Stimulated activated CD4-positive, alpha-beta T cell treated with anti-CD3 and anti-CD28 coated beads, Interleukin-1b, Interleukin-23, amount 100 ng/mL, for 1 hour (primary cell): ENCODE measurements at regions not wholly inside any gene's neighbourhood (a gene's known extent, or its start where the extent isn't known, plus 50 kb on each side); places are given as distances from the start of the nearest gene placed in this dataset.

ENCODE experiments used
- DNase-seq, 2 donors: peaks; one replicate each; pipeline ENCODE4 v3.0.0-alpha.2; 2020; ENCODE audit warnings: low read depth in 2 of 2

DNA sequence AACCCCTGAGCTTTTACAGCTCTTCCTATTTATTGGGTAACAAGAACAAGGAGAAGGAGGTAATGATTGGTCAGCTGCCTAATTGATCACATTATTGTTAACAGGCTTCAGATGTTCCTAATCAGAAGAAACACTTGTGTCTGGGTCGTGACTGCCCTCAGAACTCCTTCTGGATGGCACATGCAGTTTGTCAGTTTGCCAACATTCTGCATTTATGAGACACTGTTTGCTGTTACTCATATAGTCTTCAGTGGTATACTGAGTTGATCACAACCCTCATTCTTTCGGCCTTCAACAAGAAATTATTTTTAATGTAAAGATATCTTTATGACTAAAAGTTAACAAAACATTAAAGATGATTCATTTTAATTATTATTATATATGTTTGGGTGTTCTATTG is 95.7 kb upstream of the DOCK10 start:
- no peak for DNase-seq

DNA sequence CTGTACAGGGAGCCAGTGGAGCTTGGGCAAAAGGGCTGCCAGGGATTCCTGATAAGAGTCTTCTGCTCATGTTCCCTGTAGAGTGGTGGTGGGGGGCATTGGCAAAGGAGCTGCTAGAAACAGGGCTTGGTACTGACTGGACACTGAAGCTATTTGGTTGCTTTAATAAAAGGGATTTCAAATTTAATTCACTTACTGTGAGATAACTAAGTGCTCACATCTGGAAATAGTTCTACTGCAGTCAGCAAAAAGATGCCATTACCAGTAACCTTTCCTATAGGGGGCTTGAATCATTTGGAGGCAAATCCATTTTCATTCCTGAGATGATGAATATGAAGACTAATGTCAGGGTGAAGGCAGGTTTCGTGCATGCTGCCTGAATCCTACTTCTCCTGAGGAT is 94.3 kb upstream of the DOCK10 start:
- DNase-seq = no peak

DNA sequence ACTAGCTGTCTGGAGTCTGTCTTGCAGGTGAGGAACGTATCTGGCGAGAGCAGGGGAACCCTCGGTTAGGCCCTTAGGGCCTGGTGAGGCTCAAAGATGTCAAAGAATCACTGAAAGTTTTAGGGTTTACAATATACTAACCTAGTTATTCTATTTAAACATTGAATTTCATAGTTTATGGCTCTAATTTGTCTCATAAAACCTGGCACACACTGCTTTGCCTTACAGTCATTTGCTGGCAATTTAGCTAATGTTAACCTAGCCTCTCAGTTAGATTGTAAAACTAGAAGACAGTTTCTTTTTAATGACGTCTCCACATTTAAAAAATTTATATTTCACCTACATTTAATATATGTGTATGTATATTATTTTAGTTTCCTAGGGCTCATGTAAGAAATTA is 89.6 kb upstream of the DOCK10 start:
- DNase-seq = no peak

DNA sequence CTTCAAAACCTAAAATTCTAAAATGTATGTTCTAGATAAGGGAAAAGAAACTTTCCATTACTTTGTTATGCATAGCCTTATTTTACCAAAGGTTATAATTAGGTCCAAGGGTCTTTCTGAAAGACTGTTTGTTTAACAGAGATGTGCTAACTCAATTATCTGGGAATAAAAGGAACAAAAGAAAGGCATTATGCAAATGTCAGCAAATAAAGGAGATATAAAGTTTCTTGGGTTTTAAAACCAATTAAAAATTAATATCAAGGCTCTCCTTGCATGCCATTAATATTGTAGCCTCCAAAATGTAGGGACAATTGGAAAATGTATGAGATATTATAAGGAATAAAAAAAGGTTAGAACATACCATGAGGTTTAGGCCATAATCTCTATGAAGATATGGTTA is 87.8 kb upstream of the DOCK10 start:
- DNase-seq = no peak

DNA sequence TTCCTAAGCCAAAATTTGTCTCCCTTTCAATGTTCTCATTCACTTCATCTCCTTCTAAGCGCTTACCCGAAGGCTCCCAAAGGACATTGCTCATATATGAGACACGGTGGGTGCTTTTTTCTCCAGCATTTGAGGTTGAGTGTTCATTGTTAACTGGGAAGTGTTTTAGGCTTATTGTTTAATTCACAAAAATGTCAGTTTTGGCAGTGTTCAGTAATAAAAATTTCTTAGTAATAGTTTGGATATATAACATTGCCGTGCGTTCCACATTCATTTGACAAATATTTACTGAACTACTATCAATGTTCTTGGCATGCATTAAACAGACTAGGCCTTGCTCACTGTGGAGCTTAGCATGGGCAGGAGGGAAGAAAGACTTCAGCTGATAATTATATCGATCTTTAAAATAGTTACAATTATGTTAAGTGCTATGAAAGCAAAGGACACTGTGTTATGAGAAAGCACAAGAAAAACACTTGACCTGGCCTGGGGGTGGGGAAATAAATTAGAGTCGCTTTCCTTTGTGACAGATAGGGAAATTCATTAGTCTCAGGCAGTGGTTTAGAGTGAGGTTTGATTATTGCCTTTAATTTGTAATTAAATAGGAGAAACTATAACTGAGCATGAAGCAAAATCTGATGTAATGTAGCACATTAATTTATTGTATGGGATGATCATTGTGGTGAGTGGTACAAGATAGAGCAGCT is 82.2 kb upstream of the DOCK10 start:
- DNase-seq = no peak

DNA sequence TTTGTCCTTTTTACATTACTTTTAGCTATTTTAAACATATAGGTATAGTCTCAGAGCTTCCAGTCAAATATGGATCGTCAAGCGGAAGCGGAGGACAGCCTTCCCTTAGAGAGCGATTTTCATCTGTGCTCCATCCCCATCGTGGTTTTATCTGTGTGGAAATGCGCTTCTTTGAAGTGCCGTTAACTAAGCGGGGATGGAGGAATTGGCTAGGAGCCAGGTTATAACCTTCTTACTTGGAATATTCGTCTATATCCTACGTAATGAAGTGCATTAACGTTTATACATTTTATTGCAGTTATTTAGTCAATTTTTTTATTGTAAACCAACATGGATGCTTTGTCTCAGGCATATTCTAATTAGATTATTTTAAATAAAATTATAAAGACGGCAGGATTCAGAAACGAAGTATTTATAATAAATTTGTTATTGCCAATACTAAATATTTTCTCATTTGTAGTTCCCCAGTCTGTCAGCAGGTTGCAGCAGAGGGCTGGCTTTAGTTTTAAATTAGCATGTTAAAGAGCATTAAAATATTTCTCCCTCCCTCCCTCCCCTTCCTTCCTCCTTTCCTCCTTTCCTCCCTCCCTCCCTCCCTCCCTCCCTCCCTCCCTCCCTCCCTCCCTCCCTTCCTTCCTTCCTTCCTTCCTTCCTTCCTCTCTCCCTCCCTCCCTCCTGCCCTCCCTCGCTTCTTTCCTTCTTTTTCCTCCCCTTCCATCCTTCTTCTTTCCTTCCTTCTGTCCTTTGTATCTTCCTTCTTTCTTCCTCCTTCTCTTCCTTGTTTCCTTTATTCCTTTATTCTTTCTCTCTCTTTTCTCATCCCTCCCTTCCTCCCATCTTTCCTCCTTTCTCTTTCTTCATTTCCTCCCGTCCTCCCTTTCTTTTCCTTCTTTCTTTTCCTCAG is 80.6 kb upstream of the DOCK10 start:
- DNase-seq = peak in 1 of 2 donors; percentile 24

DNA sequence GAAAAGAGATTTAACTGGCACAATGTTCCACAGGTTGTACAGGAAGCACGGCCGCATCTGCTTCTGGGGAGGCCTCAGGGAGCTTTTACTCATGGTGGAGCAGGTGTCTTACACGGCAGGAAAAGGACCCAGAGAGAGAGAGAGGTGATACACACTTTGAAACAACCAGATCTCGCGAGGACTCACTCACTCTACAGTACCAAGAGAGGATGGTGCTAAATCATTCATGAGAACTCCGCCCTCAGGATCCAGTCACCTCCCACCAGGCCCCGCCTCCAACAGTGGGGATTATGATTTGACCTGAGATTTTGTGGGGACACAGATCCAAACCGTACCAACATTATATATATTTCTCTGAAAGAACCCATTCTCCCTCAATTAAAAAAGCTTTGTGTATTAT is 79.7 kb upstream of the DOCK10 start:
- no peak for DNase-seq

DNA sequence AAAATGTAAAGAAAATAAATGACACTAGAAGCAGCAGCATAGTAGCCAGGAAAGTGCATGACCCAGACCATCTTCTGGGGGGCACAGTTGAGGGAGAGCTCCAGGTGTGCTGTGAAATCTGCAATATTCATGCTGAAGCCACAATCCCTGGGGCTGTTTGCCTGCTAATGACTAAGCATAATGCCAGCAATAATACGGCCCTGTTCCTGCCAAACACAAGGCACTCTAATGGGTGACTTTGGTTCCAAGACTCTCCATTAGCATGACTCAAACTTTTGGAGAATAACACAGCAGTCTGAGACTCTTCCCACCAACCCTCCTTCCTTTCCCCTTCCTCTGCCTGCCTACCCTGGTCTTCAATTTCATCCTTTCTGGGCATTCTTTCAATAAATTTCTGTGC is 77.9 kb upstream of the DOCK10 start:
- no peak for DNase-seq

DNA sequence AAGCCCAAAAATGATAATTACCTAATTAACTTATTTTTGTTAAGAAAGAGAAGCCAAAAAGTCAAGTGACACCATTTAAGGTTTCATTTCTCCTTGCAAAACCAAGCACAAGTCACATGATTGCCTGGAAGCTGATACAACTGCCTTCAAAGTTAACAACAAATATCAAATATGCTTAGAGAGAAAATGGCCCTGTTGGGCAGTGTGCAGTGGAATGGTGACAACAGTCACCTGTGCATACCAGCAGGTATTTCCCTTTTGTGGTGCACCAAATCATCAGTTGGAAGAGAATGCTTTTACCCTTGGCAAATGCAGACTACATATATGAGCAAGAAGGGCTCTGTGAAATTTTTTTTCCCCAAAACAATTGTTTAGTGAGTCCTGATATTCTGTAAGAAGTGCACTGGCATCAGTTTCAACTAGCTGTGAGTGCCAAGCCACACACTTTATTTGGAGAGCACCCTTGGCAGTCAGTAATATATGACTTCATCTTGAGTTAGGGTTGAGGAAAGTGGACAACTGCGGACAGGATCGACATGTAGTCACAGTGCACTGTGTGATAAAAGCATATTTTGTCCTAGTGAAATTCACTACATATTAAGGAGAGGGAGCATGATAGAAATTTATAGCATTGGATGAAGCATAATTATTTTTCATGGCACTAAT is 74.9 kb upstream of the DOCK10 start:
- DNase-seq = no peak

DNA sequence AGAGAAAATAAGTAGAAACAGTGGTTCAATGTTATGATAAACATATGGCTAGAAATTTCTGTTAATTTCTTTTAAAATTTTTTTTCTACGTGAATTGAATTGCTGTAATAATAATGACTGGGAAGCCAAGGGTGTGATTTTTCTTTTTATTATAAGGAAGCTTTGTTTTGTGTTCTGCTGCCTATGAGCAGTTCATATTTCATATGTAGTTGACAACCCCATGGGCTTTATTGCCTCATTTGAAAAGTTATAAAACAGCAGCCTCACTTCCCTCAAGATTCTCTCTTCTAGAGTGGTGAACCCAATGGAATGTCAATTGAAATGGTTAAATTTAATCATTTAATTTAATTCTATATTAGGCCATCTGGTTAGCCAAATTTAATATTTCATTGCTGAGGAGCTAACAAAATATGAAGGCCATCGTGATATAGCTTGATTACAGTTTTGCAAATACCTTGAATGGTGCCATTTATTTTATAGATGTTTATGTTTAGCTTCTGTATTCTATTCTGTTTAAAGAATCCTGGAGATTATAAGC is 72.6 kb upstream of the DOCK10 start:
- no peak for DNase-seq

DNA sequence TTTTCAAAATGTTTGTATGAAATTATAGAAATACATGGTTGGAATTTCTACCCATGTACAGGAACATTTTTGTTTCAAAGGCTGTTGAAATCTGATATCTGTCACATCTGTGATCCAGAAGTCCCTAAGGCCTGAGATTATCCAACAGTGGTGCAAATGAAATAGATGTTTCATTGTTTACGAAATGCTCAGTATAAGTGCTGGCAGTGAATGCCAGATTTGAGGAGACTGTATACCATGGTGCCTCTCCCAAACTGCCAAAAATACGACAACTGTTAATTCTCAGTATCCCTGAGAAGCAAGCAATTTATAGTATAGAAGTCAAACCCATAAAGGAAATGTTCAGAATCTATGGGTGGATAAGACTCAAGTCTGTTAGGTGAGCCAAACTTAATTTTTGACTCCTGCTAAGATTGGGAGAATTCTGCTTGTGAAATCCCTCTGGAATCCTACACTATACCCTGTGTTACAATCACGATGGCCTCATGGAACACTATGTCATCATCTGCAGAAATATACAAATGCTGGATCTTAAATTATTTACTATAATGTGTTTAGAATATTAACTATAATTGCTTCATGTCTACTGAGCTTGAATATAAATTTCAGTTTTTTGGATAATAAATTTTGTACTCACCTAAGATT is 71.2 kb upstream of the DOCK10 start:
- no peak for DNase-seq

DNA sequence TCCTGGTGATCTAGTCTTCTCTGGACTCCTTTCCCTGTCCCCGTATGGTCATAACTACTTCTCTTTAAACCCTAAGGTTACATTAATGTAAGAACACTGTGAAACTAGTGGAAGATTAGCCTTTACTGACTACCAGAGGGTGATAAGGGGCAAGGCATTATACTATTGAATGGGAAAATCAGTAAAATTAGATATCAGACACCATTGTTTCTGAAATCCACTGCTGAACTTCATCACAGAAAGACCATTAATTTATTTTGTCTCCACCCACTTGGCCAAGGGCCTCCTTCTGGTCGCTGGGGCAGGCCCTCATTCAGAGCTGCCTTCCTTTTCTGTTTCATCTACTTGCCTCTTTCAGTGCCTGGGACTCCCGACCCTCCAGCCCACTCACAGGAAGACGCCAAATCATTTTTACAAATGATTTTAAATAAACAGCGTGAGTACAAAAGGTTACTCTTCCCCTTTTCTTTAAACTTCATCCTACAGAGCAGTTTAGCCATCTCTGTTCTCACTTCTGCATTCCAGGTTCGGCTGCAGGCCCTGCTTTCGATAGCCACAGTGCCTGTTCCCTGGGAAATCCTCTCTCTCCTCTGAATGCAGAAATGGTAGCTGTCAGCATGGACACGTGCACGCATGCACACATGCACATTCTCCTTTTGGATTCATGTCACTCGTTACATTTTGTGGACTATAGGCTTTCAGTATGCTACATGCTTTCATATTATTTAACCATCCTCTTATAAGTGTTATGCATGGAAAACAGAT is 70.3 kb upstream of the DOCK10 start:
- no peak for DNase-seq

DNA sequence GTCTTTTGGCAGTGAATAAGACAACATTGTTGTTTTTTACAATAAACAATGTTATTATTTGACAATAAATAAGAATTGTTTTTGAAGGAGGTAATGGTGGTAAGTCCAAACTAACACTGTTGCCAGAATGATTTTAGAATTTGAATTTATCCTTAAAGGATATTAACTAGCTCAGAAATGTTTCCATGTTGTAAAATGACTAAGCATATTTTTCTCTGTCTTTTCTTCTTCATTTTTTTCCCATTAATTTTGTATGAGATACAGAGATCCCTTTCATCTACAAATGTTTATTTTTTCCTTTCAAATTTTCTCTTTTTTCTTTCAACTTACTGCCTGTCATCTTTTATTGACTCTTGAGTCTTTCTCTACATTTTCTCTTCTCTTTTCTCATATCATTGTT is 66.5 kb upstream of the DOCK10 start:
- DNase-seq = no peak

DNA sequence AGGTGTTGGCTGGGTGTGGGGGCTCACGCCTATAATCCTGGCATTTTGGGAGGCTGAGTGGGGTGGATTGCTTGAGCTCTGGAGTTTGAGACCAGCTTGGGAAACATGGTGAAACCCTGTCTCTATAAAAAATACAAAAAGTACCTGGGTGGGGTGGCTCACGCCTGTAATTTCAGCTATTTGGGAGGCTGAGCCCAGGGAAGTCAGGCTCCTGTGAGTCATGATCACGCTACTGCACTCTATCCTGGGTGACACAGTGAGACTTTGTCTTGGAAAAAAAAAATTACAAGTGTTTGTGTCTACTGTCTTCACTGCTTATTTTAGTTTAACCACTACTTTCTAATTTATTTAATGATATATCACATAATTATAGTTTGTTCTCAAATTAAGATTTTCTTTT is 62.7 kb upstream of the DOCK10 start:
- DNase-seq = no peak

DNA sequence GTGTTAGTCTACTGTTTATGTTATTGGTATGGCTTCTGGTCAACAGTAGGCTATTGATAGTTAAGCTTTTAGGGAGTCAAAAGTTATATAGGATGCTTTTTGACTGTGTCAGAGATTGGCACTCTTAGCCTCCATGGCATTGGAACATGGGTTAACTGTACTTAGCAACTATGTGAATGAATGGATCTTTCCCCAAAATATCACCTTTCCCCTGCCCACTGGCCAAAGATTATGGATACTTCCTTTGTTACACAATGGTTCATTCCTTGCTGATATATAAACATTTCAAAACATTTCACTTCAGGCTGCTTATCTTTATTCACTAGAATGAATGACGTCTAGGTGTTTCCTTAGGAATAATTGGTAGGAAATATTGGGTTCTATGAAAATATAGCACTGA is 62.1 kb upstream of the DOCK10 start:
- DNase-seq = no peak

DNA sequence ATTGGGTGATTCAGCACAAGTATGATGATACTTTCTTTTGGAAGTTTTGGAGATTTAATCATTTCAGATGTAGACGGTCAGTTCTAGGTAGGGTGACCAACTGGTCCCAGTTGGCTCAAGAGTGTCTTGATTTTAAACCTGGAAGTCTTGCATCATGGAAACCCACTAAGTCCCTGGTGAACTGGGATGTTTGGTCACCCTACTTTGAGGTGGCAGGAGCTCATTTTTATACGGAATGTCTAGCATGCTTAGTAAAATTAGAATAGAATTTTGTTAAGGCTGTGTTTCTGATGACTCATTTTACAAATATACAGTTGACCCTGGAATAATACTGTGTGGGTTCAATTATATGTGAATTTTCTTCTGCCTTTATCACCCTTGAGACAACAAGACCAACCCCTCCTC is 61.5 kb upstream of the DOCK10 start:
- no peak for DNase-seq

DNA sequence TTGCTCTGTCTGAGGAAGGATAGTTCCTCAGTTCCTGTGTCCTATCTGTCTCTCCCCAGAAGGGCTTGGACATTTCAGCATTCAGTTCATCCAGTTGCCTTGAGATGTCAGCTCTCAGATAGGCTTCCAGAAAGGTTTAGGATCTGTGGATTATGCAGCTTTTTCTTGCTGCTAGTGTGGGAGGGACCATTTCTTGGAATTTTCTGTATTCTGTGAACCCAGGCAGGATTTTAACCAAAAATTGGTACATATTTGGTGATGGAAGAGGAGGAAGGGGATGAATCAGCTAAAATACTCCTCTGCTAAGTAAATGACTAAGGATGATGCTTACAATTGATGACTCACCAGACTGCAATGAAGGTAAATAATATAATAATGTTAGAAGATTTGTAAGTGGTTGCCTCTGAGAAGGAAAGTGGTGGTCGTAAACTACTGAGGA is 58.6 kb upstream of the DOCK10 start:
- DNase-seq = no peak

DNA sequence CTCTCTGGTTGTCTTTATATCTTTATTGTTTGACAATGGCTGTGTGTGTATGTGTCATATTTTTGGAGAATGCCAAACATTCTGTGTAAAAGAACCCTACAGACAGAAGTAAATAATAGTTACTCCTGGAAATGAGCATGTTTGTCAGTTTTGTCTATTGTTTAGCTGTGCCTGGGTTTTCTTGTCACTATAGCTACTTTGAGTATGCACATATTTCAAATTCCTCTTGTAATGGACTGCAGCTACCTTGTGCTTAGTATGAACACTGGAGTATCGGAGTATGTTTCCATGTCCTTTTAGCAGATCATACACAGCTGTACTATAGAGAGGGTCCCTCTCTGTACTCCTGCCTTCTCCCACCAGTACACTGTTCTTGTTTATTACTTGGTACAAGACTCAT is 58.0 kb upstream of the DOCK10 start:
- no peak for DNase-seq

DNA sequence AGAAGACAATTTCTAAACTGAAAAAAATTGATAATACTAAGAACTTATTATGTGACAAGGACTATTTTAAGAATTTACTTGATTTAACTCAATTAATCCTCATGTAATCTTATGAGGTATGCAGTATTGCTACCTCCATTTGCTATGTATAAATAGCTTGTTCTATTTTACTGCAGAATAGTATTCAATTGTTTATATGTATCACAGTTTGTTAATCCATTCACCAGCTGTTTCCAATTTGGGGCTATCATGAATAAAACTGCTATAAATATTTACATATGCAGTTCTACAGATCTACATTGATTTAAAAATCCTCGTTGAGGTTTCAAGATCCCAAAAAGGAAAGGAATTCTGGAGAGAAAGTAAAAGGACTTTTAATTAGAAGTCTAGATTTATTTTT is 54.8 kb upstream of the DOCK10 start:
- no peak for DNase-seq
